HG02610 (cell line): ENCODE measurements at regions not wholly inside any gene's neighbourhood (a gene's known extent, or its start where the extent isn't known, plus 50 kb on each side); places are given as distances from the start of the nearest gene placed in this dataset.

Experiments
- ATAC-seq: cut with Tn5 transposase; IDR thresholded peaks from one replicate; pipeline ENCODE4 v1.9.1; 2021; ENCODE audit warnings: mild to moderate bottlenecking, moderate library complexity; ENCODE audit not compliant: unreplicated experiment

GRCh38 chr9:88233091-88233490 lies 94.8 kb upstream of the SPATA31C2 start:
- ATAC-seq, result no peak

GRCh38 chr9:88230612-88231011 lies 92.3 kb upstream of the SPATA31C2 start:
- no peak for ATAC-seq

- ATAC-seq, result no peak
Measured at GRCh38 chr9:88229434-88229833, 91.2 kb upstream of the SPATA31C2 start.

GRCh38 chr9:88224938-88225337 lies 86.7 kb upstream of the SPATA31C2 start:
- ATAC-seq, result no peak

GRCh38 chr9:88221105-88221504 lies 82.8 kb upstream of the SPATA31C2 start:
- no peak for ATAC-seq

- no peak for ATAC-seq
Measured at GRCh38 chr9:88220652-88221051, 82.4 kb upstream of the SPATA31C2 start.

- ATAC-seq, result no peak
Measured at GRCh38 chr9:88219601-88220000, 81.3 kb upstream of the SPATA31C2 start.

- no peak for ATAC-seq
Measured at GRCh38 chr9:88218726-88219125, 80.5 kb upstream of the SPATA31C2 start.

GRCh38 chr9:88216126-88216995 lies 78.1 kb upstream of the SPATA31C2 start:
- ATAC-seq, result no peak

GRCh38 chr9:88215196-88216125 lies 77.2 kb upstream of the SPATA31C2 start:
- no peak for ATAC-seq

- ATAC-seq, result no peak
Measured at GRCh38 chr9:88202321-88202720, 64.0 kb upstream of the SPATA31C2 start.

- ATAC-seq, result no peak
Measured at GRCh38 chr9:88198341-88198807, 60.1 kb upstream of the SPATA31C2 start.

- ATAC-seq, result no peak
Measured at GRCh38 chr9:88197781-88198340, 59.6 kb upstream of the SPATA31C2 start.

- ATAC-seq, result no peak
Measured at GRCh38 chr9:88197016-88197415, 58.7 kb upstream of the SPATA31C2 start.

GRCh38 chr9:88196142-88196790 lies 58.0 kb upstream of the SPATA31C2 start:
- ATAC-seq, result no peak

GRCh38 chr9:88193766-88194165 lies 55.5 kb upstream of the SPATA31C2 start:
- ATAC-seq, result no peak

- ATAC-seq, result no peak
Measured at GRCh38 chr9:88191456-88191855, 53.2 kb upstream of the SPATA31C2 start.

GRCh38 chr9:88189371-88189770 lies 51.1 kb upstream of the SPATA31C2 start:
- ATAC-seq, result no peak
